HL-60 (cell line): ENCODE measurements at regions not wholly inside any gene's neighbourhood (a gene's known extent, or its start where the extent isn't known, plus 50 kb on each side); places are given as distances from the start of the nearest gene placed in this dataset.

Experiments
- DNase-seq, 2 experiments: peaks; one replicate each; pipeline ENCODE4 v3.0.0-alpha.2; 2010 to 2020; ENCODE audit warnings: low read depth in 1 of 2, low spot score in 1 of 2
- H3K27ac ChIP-seq: fragments of 250-450 bp; sonication (Bioruptor Pico); replicated peaks from 2 replicates; pipeline ENCODE4 v1.5.1; 2020; ENCODE audit warnings: mild to moderate bottlenecking, moderate library complexity
- H3K27me3 ChIP-seq: fragments of 250-450 bp; sonication (Bioruptor Pico); 2 replicates; pipeline ENCODE4 v1.5.1; 2021; ENCODE audit warnings: mild to moderate bottlenecking, moderate library complexity; ENCODE audit not compliant: insufficient read depth, poor library complexity, severe bottlenecking
- H3K4me3 ChIP-seq: replicated peaks from 2 replicates; pipeline ENCODE4 v1.5.1; 2011; ENCODE audit warnings: mild to moderate bottlenecking, control low read depth, low read length; ENCODE audit not compliant: insufficient read depth
- GABPA ChIP-seq: IDR thresholded peaks from 2 replicates; pipeline ENCODE4 v1.6.1; 2012; ENCODE audit warnings: low read depth
- POLR2AphosphoS5 ChIP-seq: IDR thresholded peaks from 2 replicates; pipeline ENCODE4 v1.6.1; 2012; ENCODE audit warnings: low read depth
- SPI1 ChIP-seq: IDR thresholded peaks from 2 replicates; pipeline ENCODE4 v1.6.1; 2012; ENCODE audit warnings: low read depth, mild to moderate bottlenecking, borderline replicate concordance
- TF ChIP-seq, protein P1 (sequence below): IDR thresholded peaks from one replicate; pipeline ENCODE4 v1.5.1; 2011; ENCODE audit warnings: low read length, control low read depth, inconsistent platforms; ENCODE audit not compliant: insufficient read depth
- TF ChIP-seq, protein P2 (sequence below): IDR thresholded peaks from 2 replicates; pipeline ENCODE4 v1.6.1; 2012; ENCODE audit warnings: low read depth; ENCODE audit not compliant: insufficient replicate concordance

DNA sequence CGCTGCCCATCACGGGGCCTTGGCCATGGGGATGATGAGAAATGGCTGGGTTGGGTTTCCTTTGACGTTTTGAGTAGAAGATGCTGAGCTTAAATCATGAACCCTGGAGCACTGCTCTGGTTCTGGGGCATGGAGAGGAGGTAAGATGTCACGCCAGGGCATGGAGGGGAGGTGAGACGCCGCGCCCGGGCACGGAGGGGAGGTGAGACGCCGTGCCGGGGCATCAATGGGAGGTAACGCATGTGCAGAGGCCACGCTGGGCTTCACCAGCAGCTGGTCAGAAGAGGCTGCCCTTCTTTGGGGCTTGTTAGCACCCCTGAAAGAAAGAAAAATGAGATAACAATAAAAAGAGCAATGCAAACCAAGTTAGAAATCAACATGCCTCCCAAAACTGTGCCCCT, 322.5 kb upstream of the IRX4 start:
- Histone ChIP-seq H3K27ac (no peak overlapping the region), H3K4me3 (no peak overlapping the region), H3K27me3 (no peaks in the 10 kb centered on the region)
- TF ChIP-seq GABPA (no peak), POLR2AphosphoS5 (no peak), SPI1 (no peak)
- no peak for DNase-seq

DNA sequence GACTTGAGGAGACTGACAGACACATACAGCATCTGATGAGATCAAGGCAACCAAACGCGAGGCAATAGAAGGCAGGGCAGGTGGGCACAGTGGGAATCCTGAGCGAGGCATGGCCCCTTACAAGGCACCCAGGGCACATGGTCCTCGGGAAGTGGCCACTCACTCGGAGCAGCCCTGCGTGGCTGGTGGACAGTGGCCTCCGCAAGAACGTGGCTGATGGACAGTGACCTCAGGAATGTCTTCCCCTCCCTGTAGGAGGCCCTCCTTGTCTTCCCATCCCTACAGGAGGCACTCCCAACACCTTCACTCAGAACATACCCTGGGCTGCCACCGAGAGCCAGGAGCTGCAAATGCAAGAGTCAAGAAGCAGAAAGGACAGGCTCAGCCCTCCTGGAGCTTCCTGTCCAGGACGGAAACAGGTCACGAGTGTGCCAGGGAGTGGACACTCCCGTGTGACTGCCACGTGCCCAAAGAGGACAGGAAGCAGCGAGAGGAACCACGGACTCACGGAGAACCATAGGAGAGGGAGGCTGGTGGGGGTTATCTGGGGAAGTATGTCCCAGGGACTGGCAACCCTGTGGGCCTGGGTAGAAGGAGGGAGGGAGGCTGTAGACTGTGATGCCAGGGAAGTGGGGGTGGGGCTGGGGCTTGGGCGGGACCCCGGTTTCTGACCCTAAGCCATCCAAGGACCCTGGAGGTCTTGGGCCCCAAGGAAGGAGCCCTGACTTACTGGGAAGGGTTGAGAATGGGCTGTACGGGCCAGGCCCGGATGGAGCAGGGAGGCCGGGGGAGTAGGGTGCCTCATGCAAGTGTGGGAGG, 321.9 kb upstream of the IRX4 start:
- no peak for DNase-seq
- TF ChIP-seq, protein P1, sequence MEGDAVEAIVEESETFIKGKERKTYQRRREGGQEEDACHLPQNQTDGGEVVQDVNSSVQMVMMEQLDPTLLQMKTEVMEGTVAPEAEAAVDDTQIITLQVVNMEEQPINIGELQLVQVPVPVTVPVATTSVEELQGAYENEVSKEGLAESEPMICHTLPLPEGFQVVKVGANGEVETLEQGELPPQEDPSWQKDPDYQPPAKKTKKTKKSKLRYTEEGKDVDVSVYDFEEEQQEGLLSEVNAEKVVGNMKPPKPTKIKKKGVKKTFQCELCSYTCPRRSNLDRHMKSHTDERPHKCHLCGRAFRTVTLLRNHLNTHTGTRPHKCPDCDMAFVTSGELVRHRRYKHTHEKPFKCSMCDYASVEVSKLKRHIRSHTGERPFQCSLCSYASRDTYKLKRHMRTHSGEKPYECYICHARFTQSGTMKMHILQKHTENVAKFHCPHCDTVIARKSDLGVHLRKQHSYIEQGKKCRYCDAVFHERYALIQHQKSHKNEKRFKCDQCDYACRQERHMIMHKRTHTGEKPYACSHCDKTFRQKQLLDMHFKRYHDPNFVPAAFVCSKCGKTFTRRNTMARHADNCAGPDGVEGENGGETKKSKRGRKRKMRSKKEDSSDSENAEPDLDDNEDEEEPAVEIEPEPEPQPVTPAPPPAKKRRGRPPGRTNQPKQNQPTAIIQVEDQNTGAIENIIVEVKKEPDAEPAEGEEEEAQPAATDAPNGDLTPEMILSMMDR: no peak
- TF ChIP-seq POLR2AphosphoS5: no peak
- no peak for TF ChIP-seq SPI1
- TF ChIP-seq GABPA: no peak
- TF ChIP-seq, protein P2, sequence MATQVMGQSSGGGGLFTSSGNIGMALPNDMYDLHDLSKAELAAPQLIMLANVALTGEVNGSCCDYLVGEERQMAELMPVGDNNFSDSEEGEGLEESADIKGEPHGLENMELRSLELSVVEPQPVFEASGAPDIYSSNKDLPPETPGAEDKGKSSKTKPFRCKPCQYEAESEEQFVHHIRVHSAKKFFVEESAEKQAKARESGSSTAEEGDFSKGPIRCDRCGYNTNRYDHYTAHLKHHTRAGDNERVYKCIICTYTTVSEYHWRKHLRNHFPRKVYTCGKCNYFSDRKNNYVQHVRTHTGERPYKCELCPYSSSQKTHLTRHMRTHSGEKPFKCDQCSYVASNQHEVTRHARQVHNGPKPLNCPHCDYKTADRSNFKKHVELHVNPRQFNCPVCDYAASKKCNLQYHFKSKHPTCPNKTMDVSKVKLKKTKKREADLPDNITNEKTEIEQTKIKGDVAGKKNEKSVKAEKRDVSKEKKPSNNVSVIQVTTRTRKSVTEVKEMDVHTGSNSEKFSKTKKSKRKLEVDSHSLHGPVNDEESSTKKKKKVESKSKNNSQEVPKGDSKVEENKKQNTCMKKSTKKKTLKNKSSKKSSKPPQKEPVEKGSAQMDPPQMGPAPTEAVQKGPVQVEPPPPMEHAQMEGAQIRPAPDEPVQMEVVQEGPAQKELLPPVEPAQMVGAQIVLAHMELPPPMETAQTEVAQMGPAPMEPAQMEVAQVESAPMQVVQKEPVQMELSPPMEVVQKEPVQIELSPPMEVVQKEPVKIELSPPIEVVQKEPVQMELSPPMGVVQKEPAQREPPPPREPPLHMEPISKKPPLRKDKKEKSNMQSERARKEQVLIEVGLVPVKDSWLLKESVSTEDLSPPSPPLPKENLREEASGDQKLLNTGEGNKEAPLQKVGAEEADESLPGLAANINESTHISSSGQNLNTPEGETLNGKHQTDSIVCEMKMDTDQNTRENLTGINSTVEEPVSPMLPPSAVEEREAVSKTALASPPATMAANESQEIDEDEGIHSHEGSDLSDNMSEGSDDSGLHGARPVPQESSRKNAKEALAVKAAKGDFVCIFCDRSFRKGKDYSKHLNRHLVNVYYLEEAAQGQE: no peak

DNA sequence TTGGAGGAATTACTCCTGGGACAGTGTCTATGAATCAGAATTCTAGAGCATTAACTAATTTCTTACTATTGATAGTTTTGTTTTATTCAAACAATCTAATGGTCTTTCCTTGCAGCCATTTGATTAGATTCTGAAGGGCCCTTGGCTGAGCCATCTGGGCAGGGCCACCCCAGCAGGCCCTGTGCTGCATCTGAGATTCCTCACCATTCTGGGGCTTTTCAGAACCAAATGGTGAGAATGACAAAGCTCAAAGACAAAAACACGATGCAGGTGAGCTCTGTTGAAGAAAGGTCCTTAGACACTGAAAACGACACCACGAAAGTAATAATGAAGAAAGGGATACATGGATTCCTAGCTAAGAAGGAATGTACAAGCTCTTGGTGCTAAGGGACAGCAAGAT, 321.0 kb upstream of the IRX4 start:
- TF ChIP-seq, protein P1: no peak
- TF ChIP-seq SPI1: no peak
- TF ChIP-seq, protein P2: no peak
- TF ChIP-seq POLR2AphosphoS5: no peak
- H3K4me3 ChIP-seq: no peak overlapping the region
- no peaks in the 10 kb centered on the region for H3K27me3 ChIP-seq
- no peak overlapping the region for H3K27ac ChIP-seq
- DNase-seq: no peak

More for the DNA sequence above, 321.9 kb upstream of the IRX4 start:
- Histone ChIP-seq H3K4me3 (no peak overlapping the region), H3K27me3 (no peaks in the 10 kb centered on the region), H3K27ac (no peak overlapping the region)

DNA sequence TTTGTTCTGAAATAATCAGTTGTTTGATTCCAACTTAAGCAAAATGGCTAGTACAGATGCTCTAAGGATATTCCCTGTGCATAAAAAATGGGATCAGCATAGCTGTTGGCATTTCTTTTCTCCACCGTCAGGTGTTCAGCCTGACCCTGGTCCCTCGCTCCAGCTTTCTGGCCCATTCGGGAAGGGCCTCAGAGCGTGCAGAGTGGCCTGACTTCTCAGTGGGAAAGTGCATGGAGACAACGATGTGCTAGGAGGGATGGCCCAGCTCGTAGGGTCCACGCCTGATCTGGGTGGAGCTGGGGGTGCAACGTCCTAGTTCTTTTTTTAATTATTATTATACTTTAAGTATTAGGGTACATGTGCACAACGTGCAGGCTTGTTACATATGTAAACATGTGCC, 319.1 kb upstream of the IRX4 start:
- Histone ChIP-seq H3K27ac (no peak overlapping the region), H3K4me3 (no peak overlapping the region), H3K27me3 (no peaks in the 10 kb centered on the region)
- DNase-seq: no peak
- TF ChIP-seq, protein P2: no peak
- TF ChIP-seq SPI1 (no peak), POLR2AphosphoS5 (no peak), GABPA (no peak)
